AG04450 (cell line): ENCODE measurements at regions not wholly inside any gene's neighbourhood (a gene's known extent, or its start where the extent isn't known, plus 50 kb on each side); places are given as distances from the start of the nearest gene placed in this dataset.

Experiments used
- CTCF ChIA-PET: fragments of 300-600, 350-600 bp; formaldehyde crosslinking; extraction: SDS; loops from one replicate; lab custom pipeline; 2022; ENCODE audit warnings: antibody characterized with exemption, inconsistent platforms; lab: Charles Lee
- POLR2A ChIA-PET: fragments of 350-600 bp; formaldehyde crosslinking; extraction: SDS; loops from one replicate; lab custom pipeline; 2021; ENCODE audit warnings: antibody characterized with exemption, inconsistent platforms; lab: Yijun Ruan, JAX
- DNase-seq: peaks from one replicate; pipeline ENCODE4 v3.0.0-alpha.2; 2011; ENCODE audit warnings: low read depth, low spot score
- H3K27ac ChIP-seq: one replicate; pipeline ENCODE4 v1.5.1; 2012; ENCODE audit warnings: low read depth, low read length, control low read depth
- H3K27me3 ChIP-seq: one replicate; pipeline ENCODE4 v1.6.0; 2012; ENCODE audit warnings: low read length; ENCODE audit not compliant: control insufficient read depth, insufficient read depth
- H3K4me3 ChIP-seq: 2 replicates; pipeline ENCODE4 v1.5.1; 2011; ENCODE audit warnings: mild to moderate bottlenecking, low read depth, low read length, control low read depth
- H3K9me3 ChIP-seq: 2 replicates; pipeline ENCODE4 v1.5.1; 2012; ENCODE audit warnings: low read length; ENCODE audit not compliant: control insufficient read depth, insufficient read depth
- TF ChIP-seq, protein P1 (sequence below): IDR thresholded peaks from 2 replicates; pipeline ENCODE4 v1.5.1; 2011; ENCODE audit warnings: low read depth, low read length, control low read depth, inconsistent platforms

DNA sequence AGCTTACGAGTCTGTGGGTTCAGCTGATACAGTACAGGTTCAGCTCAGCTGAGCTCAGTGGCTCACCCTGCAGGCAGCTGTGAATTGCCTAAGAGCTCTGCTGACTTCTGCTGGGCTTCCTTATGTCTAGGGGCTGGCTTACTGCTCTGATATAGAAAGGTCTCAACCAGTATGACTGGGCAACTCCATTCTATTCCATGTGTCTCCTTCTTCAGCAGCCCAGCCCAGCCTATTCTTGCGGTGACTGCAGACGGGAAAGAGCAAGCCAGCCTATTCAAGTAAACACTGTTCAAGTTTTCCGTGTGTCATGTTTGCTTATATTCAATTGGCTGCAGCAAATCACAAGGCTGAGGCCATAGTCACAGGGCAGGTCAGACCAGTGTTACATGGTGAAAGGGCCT, 615.4 kb upstream of the ZFP42 start:
- TF ChIP-seq, protein P1, sequence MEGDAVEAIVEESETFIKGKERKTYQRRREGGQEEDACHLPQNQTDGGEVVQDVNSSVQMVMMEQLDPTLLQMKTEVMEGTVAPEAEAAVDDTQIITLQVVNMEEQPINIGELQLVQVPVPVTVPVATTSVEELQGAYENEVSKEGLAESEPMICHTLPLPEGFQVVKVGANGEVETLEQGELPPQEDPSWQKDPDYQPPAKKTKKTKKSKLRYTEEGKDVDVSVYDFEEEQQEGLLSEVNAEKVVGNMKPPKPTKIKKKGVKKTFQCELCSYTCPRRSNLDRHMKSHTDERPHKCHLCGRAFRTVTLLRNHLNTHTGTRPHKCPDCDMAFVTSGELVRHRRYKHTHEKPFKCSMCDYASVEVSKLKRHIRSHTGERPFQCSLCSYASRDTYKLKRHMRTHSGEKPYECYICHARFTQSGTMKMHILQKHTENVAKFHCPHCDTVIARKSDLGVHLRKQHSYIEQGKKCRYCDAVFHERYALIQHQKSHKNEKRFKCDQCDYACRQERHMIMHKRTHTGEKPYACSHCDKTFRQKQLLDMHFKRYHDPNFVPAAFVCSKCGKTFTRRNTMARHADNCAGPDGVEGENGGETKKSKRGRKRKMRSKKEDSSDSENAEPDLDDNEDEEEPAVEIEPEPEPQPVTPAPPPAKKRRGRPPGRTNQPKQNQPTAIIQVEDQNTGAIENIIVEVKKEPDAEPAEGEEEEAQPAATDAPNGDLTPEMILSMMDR = peak; percentile 44
- Histone ChIP-seq H3K27ac (no peak overlapping the region), H3K4me3 (no peak overlapping the region), H3K27me3 (no peaks in the 10 kb centered on the region), H3K9me3 (no peaks in the 10 kb centered on the region)
- POLR2A ChIA-PET = no interaction called here
- DNase-seq = no peak
- CTCF ChIA-PET = no interaction called here

DNA sequence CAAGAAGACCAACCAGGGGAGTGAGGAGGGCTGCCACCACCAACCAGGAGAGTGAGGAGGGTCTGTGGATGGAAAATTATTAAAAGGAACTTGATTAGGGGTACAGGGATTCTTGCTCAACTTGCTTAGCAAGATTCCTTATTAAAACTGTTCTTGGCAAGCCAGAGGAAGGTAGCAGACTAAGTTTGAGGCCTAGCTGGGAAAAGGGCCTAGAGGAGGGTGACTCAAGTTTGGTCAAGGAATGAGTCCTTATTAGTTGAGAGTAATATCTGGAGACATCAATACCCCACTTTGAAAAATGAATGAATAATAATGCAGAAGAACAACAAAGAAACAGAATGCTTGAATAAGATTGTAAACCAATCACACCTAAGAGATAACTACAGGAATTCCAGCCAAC, 612.4 kb upstream of the ZFP42 start:
- no peak for DNase-seq
- Histone ChIP-seq H3K4me3 (no peak overlapping the region), H3K27ac (no peak overlapping the region), H3K9me3 (no peaks in the 10 kb centered on the region), H3K27me3 (no peaks in the 10 kb centered on the region)
- CTCF ChIA-PET = no interaction called here
- POLR2A ChIA-PET = no interaction called here
- TF ChIP-seq, protein P1 = no peak

DNA sequence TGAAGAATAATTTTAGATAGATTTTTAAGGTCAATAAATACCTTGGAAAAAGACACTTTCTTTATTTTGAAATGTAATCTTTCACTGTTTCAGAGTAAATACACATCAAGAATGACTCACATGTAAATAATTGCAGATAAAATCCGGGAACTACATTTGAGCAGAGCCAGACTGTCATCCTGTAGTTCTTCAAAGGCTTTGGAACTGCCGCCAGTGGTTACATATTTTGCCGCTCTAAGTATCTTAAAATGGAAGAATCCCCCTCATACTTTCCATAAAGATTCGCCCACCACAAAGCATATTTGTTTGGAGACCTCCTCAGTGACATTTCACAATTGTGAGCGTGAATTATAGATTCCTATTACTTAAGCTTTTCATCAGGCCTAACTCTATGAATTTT, 607.8 kb upstream of the ZFP42 start:
- H3K9me3 ChIP-seq = no peaks in the 10 kb centered on the region
- ChIA-PET CTCF (no interaction called here), POLR2A (no interaction called here)
- DNase-seq = no peak
- no peaks in the 10 kb centered on the region for H3K27me3 ChIP-seq
- no peak overlapping the region for H3K4me3 ChIP-seq
- TF ChIP-seq, protein P1 = no peak
- no peak overlapping the region for H3K27ac ChIP-seq

DNA sequence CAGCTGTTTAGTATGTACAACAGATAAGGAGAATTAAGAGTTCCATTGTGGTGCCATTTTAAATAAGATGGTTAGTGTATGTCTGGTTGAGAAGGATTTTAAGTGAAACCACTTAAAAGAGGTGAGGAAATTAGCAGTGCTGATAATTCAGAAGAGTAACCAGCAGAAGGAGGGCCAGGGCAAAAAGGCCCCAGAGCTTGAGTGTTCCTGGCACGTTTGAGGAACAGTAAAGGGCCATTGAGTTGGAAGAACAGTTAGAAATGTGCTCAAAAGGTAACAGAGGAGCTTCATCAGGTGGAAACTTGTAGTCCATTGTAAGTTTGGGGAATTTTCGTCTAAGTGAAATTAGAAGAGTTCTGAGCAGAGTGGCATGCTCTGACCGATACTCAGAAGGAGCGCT, 606.2 kb upstream of the ZFP42 start:
- no peak overlapping the region for H3K27ac ChIP-seq
- no peak overlapping the region for H3K4me3 ChIP-seq
- no peak for DNase-seq
- ChIA-PET CTCF (no interaction called here), POLR2A (no interaction called here)
- no peaks in the 10 kb centered on the region for H3K27me3 ChIP-seq
- TF ChIP-seq, protein P1 = no peak
- H3K9me3 ChIP-seq = no peaks in the 10 kb centered on the region

DNA sequence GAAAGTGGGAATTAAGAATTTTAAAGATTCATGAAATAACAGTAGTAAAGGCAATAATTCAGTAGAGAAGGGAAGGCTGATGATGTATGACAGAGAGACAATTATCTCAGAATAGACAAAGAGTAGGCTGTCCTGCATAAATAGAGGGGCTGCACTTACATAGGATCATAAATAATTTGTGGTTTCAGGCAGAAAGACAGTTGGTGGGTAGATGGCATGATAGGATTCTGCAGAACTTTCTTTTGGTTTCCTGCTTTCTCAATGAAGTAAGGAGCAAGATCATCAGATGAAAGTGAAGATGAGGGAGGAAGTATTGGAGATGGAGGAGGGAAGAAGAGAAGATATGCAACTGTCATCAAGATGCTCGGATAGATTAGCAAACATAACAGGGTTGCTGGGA, 604.9 kb upstream of the ZFP42 start:
- ChIA-PET CTCF (no interaction called here), POLR2A (no interaction called here)
- TF ChIP-seq, protein P1 = no peak
- DNase-seq = no peak
- H3K4me3 ChIP-seq = no peak overlapping the region
- H3K27me3 ChIP-seq = no peaks in the 10 kb centered on the region
- H3K9me3 ChIP-seq = no peaks in the 10 kb centered on the region
- H3K27ac ChIP-seq = no peak overlapping the region
